ENCODE measurements at regions not wholly inside any gene's neighbourhood (a gene's known extent, or its start where the extent isn't known, plus 50 kb on each side); places are given as distances from the start of the nearest gene placed in this dataset.

DNA sequence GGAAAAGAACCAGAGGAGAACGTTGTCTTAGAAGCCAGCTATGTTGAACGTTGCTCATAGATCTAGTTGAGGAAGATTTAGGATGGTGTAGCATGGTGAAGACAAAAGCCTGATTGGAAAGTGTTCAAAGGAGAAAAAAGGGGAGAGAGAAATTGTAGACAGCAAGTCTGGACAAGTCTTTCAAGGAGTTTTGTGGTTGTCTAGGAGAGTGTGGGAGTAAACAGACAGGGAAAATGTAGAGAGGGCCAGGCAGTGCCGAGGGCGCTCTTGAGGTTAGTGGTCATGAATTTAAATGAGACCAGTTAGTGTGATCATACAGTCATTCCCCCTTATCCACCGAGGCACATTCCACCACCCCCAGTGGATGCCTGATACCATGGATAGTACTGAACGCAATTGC is 167.5 kb upstream of the IL12A start:
- TF ChIP-seq GTF2F1 (IDR thresholded peaks at IDR 0.05; ENCODE audit: low read depth, low read length), result no peak
- no peak for TF ChIP-seq WHSC1 (IDR thresholded peaks at IDR 0.05; ENCODE audit: low read length)
- TF ChIP-seq, protein P1, sequence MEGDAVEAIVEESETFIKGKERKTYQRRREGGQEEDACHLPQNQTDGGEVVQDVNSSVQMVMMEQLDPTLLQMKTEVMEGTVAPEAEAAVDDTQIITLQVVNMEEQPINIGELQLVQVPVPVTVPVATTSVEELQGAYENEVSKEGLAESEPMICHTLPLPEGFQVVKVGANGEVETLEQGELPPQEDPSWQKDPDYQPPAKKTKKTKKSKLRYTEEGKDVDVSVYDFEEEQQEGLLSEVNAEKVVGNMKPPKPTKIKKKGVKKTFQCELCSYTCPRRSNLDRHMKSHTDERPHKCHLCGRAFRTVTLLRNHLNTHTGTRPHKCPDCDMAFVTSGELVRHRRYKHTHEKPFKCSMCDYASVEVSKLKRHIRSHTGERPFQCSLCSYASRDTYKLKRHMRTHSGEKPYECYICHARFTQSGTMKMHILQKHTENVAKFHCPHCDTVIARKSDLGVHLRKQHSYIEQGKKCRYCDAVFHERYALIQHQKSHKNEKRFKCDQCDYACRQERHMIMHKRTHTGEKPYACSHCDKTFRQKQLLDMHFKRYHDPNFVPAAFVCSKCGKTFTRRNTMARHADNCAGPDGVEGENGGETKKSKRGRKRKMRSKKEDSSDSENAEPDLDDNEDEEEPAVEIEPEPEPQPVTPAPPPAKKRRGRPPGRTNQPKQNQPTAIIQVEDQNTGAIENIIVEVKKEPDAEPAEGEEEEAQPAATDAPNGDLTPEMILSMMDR (IDR thresholded peaks at IDR 0.05 in 2 of 3, conservative IDR thresholded peaks at IDR 0.05 in 1 of 3; ENCODE audit: insufficient read depth in 2 of 3, low read depth in 1 of 3, low read length in 3 of 3), result no peak
- TF ChIP-seq HDAC2 (IDR thresholded peaks at IDR 0.05), result no peak
- TF ChIP-seq POLR2A (conservative IDR thresholded peaks at IDR 0.05), result no peak
- TF ChIP-seq ZNF224 (CRISPR knock-in tag; IDR thresholded peaks at IDR 0.05), result no peak
- TF ChIP-seq SUPT5H (IDR thresholded peaks at IDR 0.05), result no peak
- no peak for TF ChIP-seq MBD2 (IDR thresholded peaks at IDR 0.05; ENCODE audit: borderline replicate concordance, low read depth)
- TF ChIP-seq KDM4B (IDR thresholded peaks at IDR 0.05; ENCODE audit: borderline replicate concordance in 2 of 2, low read depth in 1 of 2), result no peak
- TF ChIP-seq CBX3 (IDR thresholded peaks at IDR 0.05; ENCODE audit: borderline replicate concordance in 1 of 2, low read length in 2 of 2), result no peak
- TF ChIP-seq, protein P2, sequence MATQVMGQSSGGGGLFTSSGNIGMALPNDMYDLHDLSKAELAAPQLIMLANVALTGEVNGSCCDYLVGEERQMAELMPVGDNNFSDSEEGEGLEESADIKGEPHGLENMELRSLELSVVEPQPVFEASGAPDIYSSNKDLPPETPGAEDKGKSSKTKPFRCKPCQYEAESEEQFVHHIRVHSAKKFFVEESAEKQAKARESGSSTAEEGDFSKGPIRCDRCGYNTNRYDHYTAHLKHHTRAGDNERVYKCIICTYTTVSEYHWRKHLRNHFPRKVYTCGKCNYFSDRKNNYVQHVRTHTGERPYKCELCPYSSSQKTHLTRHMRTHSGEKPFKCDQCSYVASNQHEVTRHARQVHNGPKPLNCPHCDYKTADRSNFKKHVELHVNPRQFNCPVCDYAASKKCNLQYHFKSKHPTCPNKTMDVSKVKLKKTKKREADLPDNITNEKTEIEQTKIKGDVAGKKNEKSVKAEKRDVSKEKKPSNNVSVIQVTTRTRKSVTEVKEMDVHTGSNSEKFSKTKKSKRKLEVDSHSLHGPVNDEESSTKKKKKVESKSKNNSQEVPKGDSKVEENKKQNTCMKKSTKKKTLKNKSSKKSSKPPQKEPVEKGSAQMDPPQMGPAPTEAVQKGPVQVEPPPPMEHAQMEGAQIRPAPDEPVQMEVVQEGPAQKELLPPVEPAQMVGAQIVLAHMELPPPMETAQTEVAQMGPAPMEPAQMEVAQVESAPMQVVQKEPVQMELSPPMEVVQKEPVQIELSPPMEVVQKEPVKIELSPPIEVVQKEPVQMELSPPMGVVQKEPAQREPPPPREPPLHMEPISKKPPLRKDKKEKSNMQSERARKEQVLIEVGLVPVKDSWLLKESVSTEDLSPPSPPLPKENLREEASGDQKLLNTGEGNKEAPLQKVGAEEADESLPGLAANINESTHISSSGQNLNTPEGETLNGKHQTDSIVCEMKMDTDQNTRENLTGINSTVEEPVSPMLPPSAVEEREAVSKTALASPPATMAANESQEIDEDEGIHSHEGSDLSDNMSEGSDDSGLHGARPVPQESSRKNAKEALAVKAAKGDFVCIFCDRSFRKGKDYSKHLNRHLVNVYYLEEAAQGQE (IDR thresholded peaks at IDR 0.05; ENCODE audit: borderline replicate concordance), result no peak
- TF ChIP-seq, protein P2 (CRISPR knock-in tag; IDR thresholded peaks at IDR 0.05; ENCODE audit: low read depth), result no peak
- TF ChIP-seq, protein P3, sequence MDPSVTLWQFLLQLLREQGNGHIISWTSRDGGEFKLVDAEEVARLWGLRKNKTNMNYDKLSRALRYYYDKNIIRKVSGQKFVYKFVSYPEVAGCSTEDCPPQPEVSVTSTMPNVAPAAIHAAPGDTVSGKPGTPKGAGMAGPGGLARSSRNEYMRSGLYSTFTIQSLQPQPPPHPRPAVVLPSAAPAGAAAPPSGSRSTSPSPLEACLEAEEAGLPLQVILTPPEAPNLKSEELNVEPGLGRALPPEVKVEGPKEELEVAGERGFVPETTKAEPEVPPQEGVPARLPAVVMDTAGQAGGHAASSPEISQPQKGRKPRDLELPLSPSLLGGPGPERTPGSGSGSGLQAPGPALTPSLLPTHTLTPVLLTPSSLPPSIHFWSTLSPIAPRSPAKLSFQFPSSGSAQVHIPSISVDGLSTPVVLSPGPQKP (CRISPR knock-in tag; IDR thresholded peaks at IDR 0.05), result no peak
- no peak for TF ChIP-seq ZFPM2 (CRISPR knock-in tag; IDR thresholded peaks at IDR 0.05)
- TF ChIP-seq KAT7 (CRISPR knock-in tag; IDR thresholded peaks at IDR 0.05; ENCODE audit: borderline replicate concordance), result no peak
